ENCODE measurements at regions not wholly inside any gene's neighbourhood (a gene's known extent, or its start where the extent isn't known, plus 50 kb on each side); places are given as distances from the start of the nearest gene placed in this dataset.

- TF ChIP-seq POLR2A (IDR thresholded peaks at IDR 0.05) (no peak), CTCF (IDR thresholded peaks at IDR 0.05 in 4 of 5, conservative IDR thresholded peaks at IDR 0.05 in 1 of 5) (no peak)
Observed at GRCh38 chr2:221336967-221337366, 235.1 kb downstream of the EPHA4 start.

All from gastrocnemius medialis (tissue), 4 donors.